Prostate gland (tissue), 2 donors: ENCODE measurements at regions not wholly inside any gene's neighbourhood (a gene's known extent, or its start where the extent isn't known, plus 50 kb on each side); places are given as distances from the start of the nearest gene placed in this dataset.

Source experiments
- DNase-seq: peaks from one replicate; pipeline ENCODE4 v3.0.0-alpha.2; 2019; ENCODE audit warnings: low spot score
- H3K27ac ChIP-seq, 2 donors: fragments of 200-600 bp; sonication (generic); 2 replicates each; pipeline ENCODE4 v1.5.1; 2017 to 2019
- H3K27me3 ChIP-seq: fragments of 200-600 bp; sonication (generic); replicated peaks from 2 replicates; pipeline ENCODE4 v1.5.1; 2019; ENCODE audit not compliant: insufficient read depth
- H3K36me3 ChIP-seq, 2 donors: fragments of 200-600 bp; sonication (generic); 1 replicate in 1 of 2; 2 replicates in 1 of 2; pipeline versions ENCODE4 v1.5.1 to v1.8.1; 2017 to 2019
- H3K4me1 ChIP-seq: fragments of 200-600 bp; sonication (generic); replicated peaks from 2 replicates; pipeline ENCODE4 v1.5.1; 2019
- H3K4me3 ChIP-seq, 2 donors: fragments of 200-600 bp; sonication (generic); 2 replicates each; pipeline ENCODE4 v1.5.1; 2017 to 2019
- H3K9me3 ChIP-seq: fragments of 200-600 bp; sonication (generic); 2 replicates; pipeline ENCODE4 v1.5.1; 2017
- POLR2A ChIP-seq: fragments of 450-650 bp; IDR thresholded peaks from one replicate; pipeline ENCODE4 v1.6.1; 2016; ENCODE audit warnings: antibody characterized with exemption, mild to moderate bottlenecking
- POLR2AphosphoS5 ChIP-seq: sonication (generic); formaldehyde crosslinking; IDR thresholded peaks from one replicate; pipeline ENCODE4 v1.6.1; 2017; ENCODE audit warnings: antibody characterized with exemption
- WGBS: methylation state at CpG from one replicate; pipeline ENCODE4 v1.1.5; 2018; 5-methylcytosine and 5-hydroxymethylcytosine counted together
- intact Hi-C: fragments of 100-400 bp; cut with DNase I; formaldehyde crosslinking; loops from one replicate; pipeline ENCODE4 v1.14.2; 2022
- TF ChIP-seq, protein P1 (sequence below), 4 experiments: fragments of 200-600 bp in 2 of 4; fragments of 450-650 bp in 2 of 4; sonication (generic) in 2 of 4; IDR thresholded peaks; 1 replicate in 3 of 4; 2 replicates in 1 of 4; pipeline ENCODE4 v1.5.1; 2016 to 2019; ENCODE audit warnings: antibody characterized with exemption in 4 of 4, mild to moderate bottlenecking in 2 of 4, moderate library complexity in 2 of 4

DNA sequence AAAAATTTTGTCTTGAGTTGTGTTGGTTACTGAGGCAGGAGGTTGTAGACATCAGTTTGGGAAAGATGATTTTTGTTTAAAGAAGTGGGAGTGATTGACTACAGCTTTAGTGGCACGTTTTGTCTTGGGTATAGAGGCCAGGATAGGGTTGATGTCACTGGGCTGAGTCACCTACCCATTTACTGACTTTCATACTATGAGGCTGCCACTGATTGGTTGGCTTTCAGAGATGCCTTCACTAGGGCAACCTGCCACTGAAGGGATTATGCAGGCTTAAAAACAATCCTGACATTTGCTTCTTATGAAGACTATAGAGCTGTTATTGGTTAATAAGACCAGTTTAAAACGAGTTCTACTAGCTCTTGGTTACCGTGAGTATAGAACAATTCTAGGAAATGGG is 479.1 kb downstream of the SOX11 start:
- H3K9me3 ChIP-seq = no peaks in the 10 kb centered on the region
- 59% methylated on average over 3 of the region's 3 CpGs for WGBS
- H3K4me3 ChIP-seq = no peak overlapping the region
- TF ChIP-seq POLR2A = no peak
- no peak for TF ChIP-seq POLR2AphosphoS5
- TF ChIP-seq, protein P1, sequence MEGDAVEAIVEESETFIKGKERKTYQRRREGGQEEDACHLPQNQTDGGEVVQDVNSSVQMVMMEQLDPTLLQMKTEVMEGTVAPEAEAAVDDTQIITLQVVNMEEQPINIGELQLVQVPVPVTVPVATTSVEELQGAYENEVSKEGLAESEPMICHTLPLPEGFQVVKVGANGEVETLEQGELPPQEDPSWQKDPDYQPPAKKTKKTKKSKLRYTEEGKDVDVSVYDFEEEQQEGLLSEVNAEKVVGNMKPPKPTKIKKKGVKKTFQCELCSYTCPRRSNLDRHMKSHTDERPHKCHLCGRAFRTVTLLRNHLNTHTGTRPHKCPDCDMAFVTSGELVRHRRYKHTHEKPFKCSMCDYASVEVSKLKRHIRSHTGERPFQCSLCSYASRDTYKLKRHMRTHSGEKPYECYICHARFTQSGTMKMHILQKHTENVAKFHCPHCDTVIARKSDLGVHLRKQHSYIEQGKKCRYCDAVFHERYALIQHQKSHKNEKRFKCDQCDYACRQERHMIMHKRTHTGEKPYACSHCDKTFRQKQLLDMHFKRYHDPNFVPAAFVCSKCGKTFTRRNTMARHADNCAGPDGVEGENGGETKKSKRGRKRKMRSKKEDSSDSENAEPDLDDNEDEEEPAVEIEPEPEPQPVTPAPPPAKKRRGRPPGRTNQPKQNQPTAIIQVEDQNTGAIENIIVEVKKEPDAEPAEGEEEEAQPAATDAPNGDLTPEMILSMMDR (IDR thresholded peaks at IDR 0.05) = no peak
- DNase-seq = no peak
- intact Hi-C loops = no loop called here
- H3K27ac ChIP-seq = no peak overlapping the region
- no peaks in the 10 kb centered on the region for H3K27me3 ChIP-seq
- H3K4me1 ChIP-seq = no peaks in the 10 kb centered on the region
- H3K36me3 ChIP-seq = no peaks in the 10 kb centered on the region

DNA sequence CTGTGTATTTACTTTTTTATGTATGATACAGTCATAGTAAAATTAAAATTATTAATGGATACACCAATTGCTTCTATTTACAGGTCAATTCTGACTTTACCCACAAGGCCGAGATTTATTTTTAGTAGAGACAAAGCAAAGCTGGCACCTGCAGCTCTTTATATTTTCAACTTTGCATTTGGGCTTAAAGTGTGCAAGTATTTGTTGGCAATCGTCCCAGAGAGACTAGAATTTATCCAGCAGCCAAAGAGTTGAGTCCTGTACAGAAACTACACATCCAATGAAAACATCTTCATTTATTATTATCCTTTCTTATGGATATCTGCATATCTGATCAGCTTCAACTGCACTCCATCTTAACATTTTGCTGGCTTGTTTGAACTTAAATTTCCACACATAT is 485.6 kb downstream of the SOX11 start:
- intact Hi-C loops = no loop called here

DNA sequence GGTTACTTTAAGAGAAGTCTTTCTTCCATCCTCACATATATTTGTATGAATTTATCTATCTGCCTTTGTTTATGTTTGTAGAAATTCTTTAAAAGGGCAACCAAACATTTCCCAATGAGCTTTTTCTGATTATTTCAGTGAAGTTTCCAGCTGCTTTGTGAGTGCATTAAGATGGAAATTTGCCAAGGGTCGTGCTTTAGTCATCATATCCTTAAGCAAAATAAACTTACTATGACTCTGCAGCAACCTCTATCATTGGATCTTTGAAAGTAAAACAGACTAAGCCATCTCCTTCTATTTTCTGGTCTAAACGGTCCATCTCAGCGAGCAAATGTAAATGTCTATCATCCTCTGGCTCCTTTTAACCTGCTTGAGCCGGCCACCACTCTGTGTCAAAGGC is 489.3 kb downstream of the SOX11 start:
- intact Hi-C loops = no loop called here
- WGBS = 31% methylated on average over 4 of the region's 4 CpGs
- H3K9me3 ChIP-seq = no peaks in the 10 kb centered on the region
- H3K27ac ChIP-seq = no peak overlapping the region
- TF ChIP-seq, protein P1 (IDR thresholded peaks at IDR 0.05) = no peak
- TF ChIP-seq POLR2AphosphoS5 (no peak), POLR2A (no peak)
- H3K4me3 ChIP-seq = no peak overlapping the region
- H3K27me3 ChIP-seq = no peaks in the 10 kb centered on the region
- H3K36me3 ChIP-seq = no peaks in the 10 kb centered on the region
- no peaks in the 10 kb centered on the region for H3K4me1 ChIP-seq
- no peak for DNase-seq

More for the DNA sequence above, 485.6 kb downstream of the SOX11 start:
- no peaks in the 10 kb centered on the region for H3K9me3 ChIP-seq
- H3K27ac ChIP-seq = no peak overlapping the region
- WGBS = 36% methylated on average over 2 of the region's 2 CpGs
- no peaks in the 10 kb centered on the region for H3K27me3 ChIP-seq
- DNase-seq = no peak
- no peaks in the 10 kb centered on the region for H3K36me3 ChIP-seq
- TF ChIP-seq, protein P1 (IDR thresholded peaks at IDR 0.05) = no peak
- TF ChIP-seq POLR2AphosphoS5 (no peak), POLR2A (no peak)
- H3K4me3 ChIP-seq = no peak overlapping the region
- no peaks in the 10 kb centered on the region for H3K4me1 ChIP-seq

DNA sequence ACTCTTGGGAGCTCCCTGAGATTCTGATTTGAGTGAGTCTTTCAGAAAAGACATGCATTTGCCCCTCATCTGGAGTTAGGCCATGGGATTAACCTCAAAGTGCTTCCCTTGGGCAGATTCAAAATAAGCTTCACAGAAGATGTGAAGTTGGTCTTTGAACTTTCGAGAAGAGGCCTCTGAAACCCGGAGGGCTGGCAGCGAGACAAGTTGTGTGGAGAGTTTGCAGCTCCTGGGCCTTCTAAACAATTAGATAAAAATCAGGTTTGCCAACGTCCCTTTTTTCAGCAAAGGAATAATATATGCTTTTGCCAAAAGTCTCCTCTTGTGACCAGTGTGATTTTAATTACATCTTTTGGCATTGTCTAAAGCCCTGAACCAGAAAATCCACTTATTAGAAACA is 489.7 kb downstream of the SOX11 start:
- WGBS = 21% methylated on average over 4 of the region's 4 CpGs
- Histone ChIP-seq H3K27me3 (no peaks in the 10 kb centered on the region), H3K4me3 (no peak overlapping the region), H3K27ac (no peak overlapping the region), H3K36me3 (no peaks in the 10 kb centered on the region), H3K4me1 (no peaks in the 10 kb centered on the region), H3K9me3 (no peaks in the 10 kb centered on the region)
- no peak for DNase-seq
- TF ChIP-seq POLR2AphosphoS5 = no peak
- TF ChIP-seq, protein P1 (IDR thresholded peaks at IDR 0.05) = no peak
- TF ChIP-seq POLR2A = no peak
- intact Hi-C loops = no loop called here

DNA sequence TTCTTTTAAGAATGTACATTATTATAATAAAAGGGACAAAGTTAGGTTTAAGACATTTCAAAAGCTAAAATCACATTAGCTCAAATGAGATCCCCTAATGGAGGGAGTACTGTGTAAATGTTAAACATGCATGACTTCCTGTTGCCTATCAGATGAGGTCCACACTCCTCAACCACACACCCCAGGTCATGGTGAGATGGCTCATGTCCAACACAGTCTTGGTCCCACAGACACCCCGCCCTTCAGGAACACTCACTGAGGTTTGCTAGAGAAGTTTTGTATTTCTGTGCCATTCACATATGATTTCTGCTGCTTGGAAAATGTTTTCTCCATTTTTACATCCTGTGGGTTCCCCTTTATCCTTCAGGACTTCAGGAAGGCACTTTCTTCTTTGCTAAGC is 491.0 kb downstream of the SOX11 start:
- no peak for DNase-seq
- 100% methylated on average over 1 of the region's 1 CpG for WGBS
- no peak overlapping the region for H3K27ac ChIP-seq
- H3K9me3 ChIP-seq = no peaks in the 10 kb centered on the region
- TF ChIP-seq POLR2A = no peak
- TF ChIP-seq, protein P1 (IDR thresholded peaks at IDR 0.05) = no peak
- no peak for TF ChIP-seq POLR2AphosphoS5
- H3K36me3 ChIP-seq = no peaks in the 10 kb centered on the region
- H3K27me3 ChIP-seq = no peaks in the 10 kb centered on the region
- H3K4me1 ChIP-seq = no peaks in the 10 kb centered on the region
- intact Hi-C loops = no loop called here
- no peak overlapping the region for H3K4me3 ChIP-seq
